GM12865 (cell line): ENCODE measurements at regions not wholly inside any gene's neighbourhood (a gene's known extent, or its start where the extent isn't known, plus 50 kb on each side); places are given as distances from the start of the nearest gene placed in this dataset.

Experiments used
- DNase-seq: peaks from one replicate; pipeline ENCODE4 v3.0.0; 2010; ENCODE audit warnings: low read depth
- H3K4me3 ChIP-seq: 2 replicates; pipeline ENCODE4 v1.5.1; 2011; ENCODE audit warnings: mild to moderate bottlenecking, low read depth, low read length, control low read depth
- CTCF ChIP-seq: IDR thresholded peaks from 2 replicates; pipeline ENCODE4 v1.5.1; 2011; ENCODE audit warnings: low read length, control low read depth, low read depth, inconsistent platforms; ENCODE audit not compliant: insufficient read depth; ENCODE audit errors: missing control alignments

- TF ChIP-seq CTCF: no peak
- DNase-seq: no peak
- no peak overlapping the region for H3K4me3 ChIP-seq
Observed at GRCh38 chr11:37422511-37422910, 824.5 kb upstream of the RAG2 start.

GRCh38 chr11:37411289-37411688, 813.3 kb upstream of the RAG2 start:
- no peak overlapping the region for H3K4me3 ChIP-seq
- TF ChIP-seq CTCF: no peak
- no peak for DNase-seq

GRCh38 chr11:37409124-37409523, 811.1 kb upstream of the RAG2 start:
- no peak overlapping the region for H3K4me3 ChIP-seq
- DNase-seq: no peak
- TF ChIP-seq CTCF: no peak

- no peak overlapping the region for H3K4me3 ChIP-seq
- no peak for TF ChIP-seq CTCF
- no peak for DNase-seq
Observed at GRCh38 chr11:37407461-37407860, 809.4 kb upstream of the RAG2 start.

- no peak overlapping the region for H3K4me3 ChIP-seq
- no peak for TF ChIP-seq CTCF
- DNase-seq: no peak
Observed at GRCh38 chr11:37406651-37407050, 808.6 kb upstream of the RAG2 start.

GRCh38 chr11:37404231-37404630, 806.2 kb upstream of the RAG2 start:
- no peak for TF ChIP-seq CTCF
- H3K4me3 ChIP-seq: no peak overlapping the region
- no peak for DNase-seq

GRCh38 chr11:37402663-37403062, 804.6 kb upstream of the RAG2 start:
- no peak for TF ChIP-seq CTCF
- no peak for DNase-seq
- H3K4me3 ChIP-seq: no peak overlapping the region
